HG03342 (cell line): ENCODE measurements at regions not wholly inside any gene's neighbourhood (a gene's known extent, or its start where the extent isn't known, plus 50 kb on each side); places are given as distances from the start of the nearest gene placed in this dataset.

Source experiments
- ATAC-seq: cut with Tn5 transposase; IDR thresholded peaks from one replicate; pipeline ENCODE4 v1.9.1; 2021; ENCODE audit warnings: mild to moderate bottlenecking, moderate library complexity; ENCODE audit not compliant: unreplicated experiment

- ATAC-seq = peak; percentile 96
These were observed 313.5 kb upstream of the PDE4D start for GRCh38 chr5:60207040-60207439.

- no peak for ATAC-seq
These were observed 312.7 kb upstream of the PDE4D start for GRCh38 chr5:60206234-60206633.

- no peak for ATAC-seq
These were observed 311.5 kb upstream of the PDE4D start for GRCh38 chr5:60205071-60205470.

GRCh38 chr5:60196385-60197113 is 303.0 kb upstream of the PDE4D start:
- ATAC-seq = no peak

GRCh38 chr5:60195551-60195950 is 302.0 kb upstream of the PDE4D start:
- ATAC-seq = no peak

GRCh38 chr5:60195083-60195482 is 301.6 kb upstream of the PDE4D start:
- ATAC-seq = no peak

GRCh38 chr5:60185231-60186099 is 291.9 kb upstream of the PDE4D start:
- peak; percentile 59 for ATAC-seq

GRCh38 chr5:60184606-60185005 is 291.1 kb upstream of the PDE4D start:
- no peak for ATAC-seq

GRCh38 chr5:60183881-60184280 is 290.4 kb upstream of the PDE4D start:
- ATAC-seq = no peak

GRCh38 chr5:60178101-60178500 is 284.6 kb upstream of the PDE4D start:
- ATAC-seq = no peak

- ATAC-seq = no peak
These were observed 284.1 kb upstream of the PDE4D start for GRCh38 chr5:60177596-60177995.

GRCh38 chr5:60173667-60174066 is 280.1 kb upstream of the PDE4D start:
- no peak for ATAC-seq

GRCh38 chr5:60163762-60164161 is 270.2 kb upstream of the PDE4D start:
- no peak for ATAC-seq

GRCh38 chr5:60162441-60162840 is 268.9 kb upstream of the PDE4D start:
- no peak for ATAC-seq

GRCh38 chr5:60161340-60161934 is 267.9 kb upstream of the PDE4D start:
- peak; percentile 74 for ATAC-seq

GRCh38 chr5:60149081-60149480 is 255.6 kb upstream of the PDE4D start:
- no peak for ATAC-seq

GRCh38 chr5:60148366-60148765 is 254.8 kb upstream of the PDE4D start:
- ATAC-seq = no peak

GRCh38 chr5:60147791-60148190 is 254.3 kb upstream of the PDE4D start:
- no peak for ATAC-seq

- ATAC-seq = no peak
These were observed 250.5 kb upstream of the PDE4D start for GRCh38 chr5:60143942-60144549.

- ATAC-seq = no peak
These were observed 247.6 kb upstream of the PDE4D start for GRCh38 chr5:60141119-60141518.

- no peak for ATAC-seq
These were observed 243.3 kb upstream of the PDE4D start for GRCh38 chr5:60136841-60137240.
